Choroid plexus epithelial cell (primary cell): ENCODE measurements at regions not wholly inside any gene's neighbourhood (a gene's known extent, or its start where the extent isn't known, plus 50 kb on each side); places are given as distances from the start of the nearest gene placed in this dataset.
A peak's percentile ranks its signal among the peaks of the same experiment; 100 is the strongest.

ENCODE experiments used
- DNase-seq: peaks from one replicate; pipeline ENCODE4 v3.0.0-alpha.2; 2010; ENCODE audit warnings: low read depth
- H3K4me3 ChIP-seq: 2 replicates; pipeline ENCODE4 v1.5.1; 2011; ENCODE audit warnings: low read depth, mild to moderate bottlenecking, control low read depth, low read length, moderate library complexity
- TF ChIP-seq, protein P1 (sequence below): conservative IDR thresholded peaks from 2 replicates; pipeline ENCODE4 v1.5.1; 2011; ENCODE audit warnings: low read depth, mild to moderate bottlenecking, control low read depth, inconsistent platforms, low read length, moderate library complexity

- no peak overlapping the region for H3K4me3 ChIP-seq
- no peak for DNase-seq
- TF ChIP-seq, protein P1, sequence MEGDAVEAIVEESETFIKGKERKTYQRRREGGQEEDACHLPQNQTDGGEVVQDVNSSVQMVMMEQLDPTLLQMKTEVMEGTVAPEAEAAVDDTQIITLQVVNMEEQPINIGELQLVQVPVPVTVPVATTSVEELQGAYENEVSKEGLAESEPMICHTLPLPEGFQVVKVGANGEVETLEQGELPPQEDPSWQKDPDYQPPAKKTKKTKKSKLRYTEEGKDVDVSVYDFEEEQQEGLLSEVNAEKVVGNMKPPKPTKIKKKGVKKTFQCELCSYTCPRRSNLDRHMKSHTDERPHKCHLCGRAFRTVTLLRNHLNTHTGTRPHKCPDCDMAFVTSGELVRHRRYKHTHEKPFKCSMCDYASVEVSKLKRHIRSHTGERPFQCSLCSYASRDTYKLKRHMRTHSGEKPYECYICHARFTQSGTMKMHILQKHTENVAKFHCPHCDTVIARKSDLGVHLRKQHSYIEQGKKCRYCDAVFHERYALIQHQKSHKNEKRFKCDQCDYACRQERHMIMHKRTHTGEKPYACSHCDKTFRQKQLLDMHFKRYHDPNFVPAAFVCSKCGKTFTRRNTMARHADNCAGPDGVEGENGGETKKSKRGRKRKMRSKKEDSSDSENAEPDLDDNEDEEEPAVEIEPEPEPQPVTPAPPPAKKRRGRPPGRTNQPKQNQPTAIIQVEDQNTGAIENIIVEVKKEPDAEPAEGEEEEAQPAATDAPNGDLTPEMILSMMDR = no peak
Measured at GRCh38 chr11:24108609-24109008, 388.2 kb upstream of the LUZP2 start.

GRCh38 chr11:24122291-24122690 is 374.6 kb upstream of the LUZP2 start:
- no peak overlapping the region for H3K4me3 ChIP-seq
- no peak for DNase-seq
- TF ChIP-seq, protein P1 = no peak

DNA sequence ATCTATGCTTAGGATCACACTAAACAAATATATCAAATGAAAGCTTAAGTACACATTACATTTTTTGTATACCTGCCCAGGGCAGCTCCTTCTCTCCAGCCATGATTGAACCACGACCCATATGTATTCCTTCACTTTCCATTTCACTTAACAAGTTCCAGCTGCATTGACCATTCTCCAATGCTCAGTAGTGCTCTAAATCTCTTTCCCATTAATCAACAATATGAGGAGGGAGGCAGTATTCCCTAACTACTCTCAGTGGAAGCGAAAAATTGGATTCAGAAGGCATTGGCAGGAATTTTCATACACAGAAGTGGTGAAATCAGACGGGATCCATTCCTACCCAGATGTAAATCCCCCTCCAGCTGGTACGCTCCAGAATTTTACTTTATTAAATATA is 372.0 kb upstream of the LUZP2 start:
- H3K4me3 ChIP-seq = no peak overlapping the region
- TF ChIP-seq, protein P1 = no peak
- DNase-seq = no peak

- no peak for DNase-seq
Measured at GRCh38 chr11:24131698-24132097, 365.2 kb upstream of the LUZP2 start.

GRCh38 chr11:24132471-24132870 is 364.4 kb upstream of the LUZP2 start:
- TF ChIP-seq, protein P1 = no peak
- peak; percentile 2 for DNase-seq
- no peak overlapping the region for H3K4me3 ChIP-seq

More at GRCh38 chr11:24131698-24132097, 365.2 kb upstream of the LUZP2 start:
- TF ChIP-seq, protein P1 = no peak
- H3K4me3 ChIP-seq = no peak overlapping the region

GRCh38 chr11:24134879-24135589 is 361.8 kb upstream of the LUZP2 start:
- peak; percentile 39 for DNase-seq
- H3K4me3 ChIP-seq = no peak overlapping the region
- TF ChIP-seq, protein P1 = no peak

GRCh38 chr11:24142062-24142461 is 354.8 kb upstream of the LUZP2 start:
- TF ChIP-seq, protein P1 = no peak
- no peak overlapping the region for H3K4me3 ChIP-seq
- no peak for DNase-seq
